PC-9 (cell line): ENCODE measurements at regions not wholly inside any gene's neighbourhood (a gene's known extent, or its start where the extent isn't known, plus 50 kb on each side); places are given as distances from the start of the nearest gene placed in this dataset.

Experiments
- EZH2 ChIP-seq: fragments of 200-600 bp; sonication (generic); IDR thresholded peaks from 2 replicates; pipeline ENCODE4 v1.8.0; 2017; ENCODE audit warnings: antibody characterized with exemption, low read depth
- TF ChIP-seq, protein P1 (sequence below): fragments of 200-600 bp; sonication (generic); conservative IDR thresholded peaks from 2 replicates; pipeline ENCODE4 v1.6.1; 2017; ENCODE audit warnings: mixed run types, antibody characterized with exemption, mild to moderate bottlenecking, moderate library complexity

DNA sequence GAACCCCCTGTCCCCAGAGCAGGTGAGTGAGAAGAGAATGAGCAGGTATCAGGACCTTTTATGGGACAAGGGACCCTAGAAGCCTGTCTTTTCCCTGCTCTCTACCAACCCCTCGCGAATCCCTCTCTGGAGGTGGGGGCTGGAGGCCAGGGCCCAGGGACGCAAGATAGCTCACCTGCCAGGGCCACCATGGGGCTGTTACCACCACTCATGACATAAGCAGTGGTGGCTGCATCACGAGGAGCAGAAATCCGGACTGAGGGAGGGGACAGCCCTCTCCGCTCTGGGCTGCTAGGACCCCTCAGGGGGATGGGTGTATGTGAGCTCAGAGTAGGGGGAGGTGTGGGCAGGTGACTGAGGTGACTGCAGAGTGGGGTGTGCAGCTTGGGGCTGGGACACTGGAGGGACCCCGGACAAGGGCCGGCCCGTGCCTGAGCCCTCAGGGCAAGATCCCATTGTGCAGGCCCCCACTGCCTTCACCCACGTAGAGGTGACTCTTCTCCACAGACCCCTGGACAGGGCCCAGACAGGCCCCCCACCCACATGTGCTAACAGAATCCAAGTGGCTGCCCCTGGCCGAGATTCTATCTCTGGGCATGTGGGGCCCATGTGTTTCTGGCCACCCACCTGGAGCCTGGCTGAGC lies 190.6 kb downstream of the TBC1D2B start:
- TF ChIP-seq, protein P1, sequence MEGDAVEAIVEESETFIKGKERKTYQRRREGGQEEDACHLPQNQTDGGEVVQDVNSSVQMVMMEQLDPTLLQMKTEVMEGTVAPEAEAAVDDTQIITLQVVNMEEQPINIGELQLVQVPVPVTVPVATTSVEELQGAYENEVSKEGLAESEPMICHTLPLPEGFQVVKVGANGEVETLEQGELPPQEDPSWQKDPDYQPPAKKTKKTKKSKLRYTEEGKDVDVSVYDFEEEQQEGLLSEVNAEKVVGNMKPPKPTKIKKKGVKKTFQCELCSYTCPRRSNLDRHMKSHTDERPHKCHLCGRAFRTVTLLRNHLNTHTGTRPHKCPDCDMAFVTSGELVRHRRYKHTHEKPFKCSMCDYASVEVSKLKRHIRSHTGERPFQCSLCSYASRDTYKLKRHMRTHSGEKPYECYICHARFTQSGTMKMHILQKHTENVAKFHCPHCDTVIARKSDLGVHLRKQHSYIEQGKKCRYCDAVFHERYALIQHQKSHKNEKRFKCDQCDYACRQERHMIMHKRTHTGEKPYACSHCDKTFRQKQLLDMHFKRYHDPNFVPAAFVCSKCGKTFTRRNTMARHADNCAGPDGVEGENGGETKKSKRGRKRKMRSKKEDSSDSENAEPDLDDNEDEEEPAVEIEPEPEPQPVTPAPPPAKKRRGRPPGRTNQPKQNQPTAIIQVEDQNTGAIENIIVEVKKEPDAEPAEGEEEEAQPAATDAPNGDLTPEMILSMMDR = no peak
- no peak for TF ChIP-seq EZH2
